G401.6 (cell line): ENCODE measurements at regions not wholly inside any gene's neighbourhood (a gene's known extent, or its start where the extent isn't known, plus 50 kb on each side); places are given as distances from the start of the nearest gene placed in this dataset.

Source experiments
- FAIRE-seq: peaks from 2 replicates; lab custom pipeline; 2012; peaks lifted over from hg19 to GRCh38; lab: Jason Lieb, UNC

- FAIRE-seq: no peak
Observed at GRCh38 chr12:126107659-126108058, 1042.4 kb downstream of the AACS start.

GRCh38 chr12:126108247-126108646, 1043.0 kb downstream of the AACS start:
- no peak for FAIRE-seq

- FAIRE-seq: no peak
Observed at GRCh38 chr12:126112141-126112540, 1046.9 kb downstream of the AACS start.

GRCh38 chr12:126112849-126113248, 1047.6 kb downstream of the AACS start:
- FAIRE-seq: no peak

- no peak for FAIRE-seq
Observed at GRCh38 chr12:126114441-126114840, 1049.2 kb downstream of the AACS start.

GRCh38 chr12:126117502-126117901, 1052.3 kb downstream of the AACS start:
- FAIRE-seq: no peak

- FAIRE-seq: no peak
Observed at GRCh38 chr12:126139355-126139754, 1074.1 kb downstream of the AACS start.

- no peak for FAIRE-seq
Observed at GRCh38 chr12:126144603-126145002, 1079.4 kb downstream of the AACS start.

- no peak for FAIRE-seq
Observed at GRCh38 chr12:126147321-126147720, 1082.1 kb downstream of the AACS start.

- no peak for FAIRE-seq
Observed at GRCh38 chr12:126156806-126157574, 1091.8 kb downstream of the AACS start.

GRCh38 chr12:126157575-126157966, 1092.3 kb downstream of the AACS start:
- no peak for FAIRE-seq

- no peak for FAIRE-seq
Observed at GRCh38 chr12:126159139-126159538, 1093.9 kb downstream of the AACS start.

GRCh38 chr12:126160912-126161311, 1095.7 kb downstream of the AACS start:
- FAIRE-seq: no peak

- no peak for FAIRE-seq
Observed at GRCh38 chr12:126163984-126164383, 1098.7 kb downstream of the AACS start.

GRCh38 chr12:126171937-126172559, 1106.8 kb downstream of the AACS start:
- no peak for FAIRE-seq

- no peak for FAIRE-seq
Observed at GRCh38 chr12:126182619-126183236, 1117.5 kb downstream of the AACS start.

GRCh38 chr12:126185025-126185424, 1119.8 kb downstream of the AACS start:
- FAIRE-seq: no peak

GRCh38 chr12:126189856-126190255, 1124.6 kb downstream of the AACS start:
- no peak for FAIRE-seq

GRCh38 chr12:126191031-126191891, 1126.0 kb downstream of the AACS start:
- FAIRE-seq: no peak

- no peak for FAIRE-seq
Observed at GRCh38 chr12:126191949-126192348, 1126.7 kb downstream of the AACS start.

- no peak for FAIRE-seq
Observed at GRCh38 chr12:126193190-126193589, 1128.0 kb downstream of the AACS start.

- FAIRE-seq: no peak
Observed at GRCh38 chr12:126196263-126196662, 1131.0 kb downstream of the AACS start.

- no peak for FAIRE-seq
Observed at GRCh38 chr12:126198516-126198915, 1133.3 kb downstream of the AACS start.
